NCI-H69 (cell line): ENCODE measurements at regions not wholly inside any gene's neighbourhood (a gene's known extent, or its start where the extent isn't known, plus 50 kb on each side); places are given as distances from the start of the nearest gene placed in this dataset.
"Not testable (repeated sequence)": the region's sequence is repeated elsewhere in the genome, so short reads cannot be mapped to it uniquely, and the experiment has no call there.

Source experiments
- DNase-seq: peaks from one replicate; lab custom pipeline; 2025; lab: John Stamatoyannopoulos, UW

GRCh38 chr4:110361921-110362320 is 114.0 kb upstream of the ENPEP start:
- DNase-seq = no peak

- peak; percentile 7 for DNase-seq
Observed at GRCh38 chr4:110359076-110359475, 116.9 kb upstream of the ENPEP start.

GRCh38 chr4:110357521-110357920 is 118.4 kb upstream of the ENPEP start:
- no peak for DNase-seq

GRCh38 chr4:110354460-110354859 is 121.5 kb upstream of the ENPEP start:
- no peak for DNase-seq

GRCh38 chr4:110352670-110353442 is 123.1 kb upstream of the ENPEP start:
- DNase-seq = no peak

GRCh38 chr4:110348711-110349383 is 127.1 kb upstream of the ENPEP start:
- no peak for DNase-seq

- no peak for DNase-seq
Observed at GRCh38 chr4:110347805-110348204, 128.2 kb upstream of the ENPEP start.

GRCh38 chr4:110344165-110344564 is 131.8 kb upstream of the ENPEP start:
- peak; percentile 20 for DNase-seq

GRCh38 chr4:110343534-110343933 is 132.4 kb upstream of the ENPEP start:
- no peak for DNase-seq

- DNase-seq = not testable (repeated sequence)
Observed at GRCh38 chr4:110341118-110341517, 134.8 kb upstream of the ENPEP start.

GRCh38 chr4:110335399-110335798 is 137.0 kb upstream of the ELOVL6 start:
- no peak for DNase-seq

GRCh38 chr4:110332483-110332882 is 134.1 kb upstream of the ELOVL6 start:
- DNase-seq = no peak

- DNase-seq = not testable (repeated sequence)
Observed at GRCh38 chr4:110326426-110326825, 128.0 kb upstream of the ELOVL6 start.

GRCh38 chr4:110310795-110311194 is 112.4 kb upstream of the ELOVL6 start:
- no peak for DNase-seq

GRCh38 chr4:110309675-110310074 is 111.3 kb upstream of the ELOVL6 start:
- DNase-seq = peak; percentile 6

- peak; percentile 77 for DNase-seq
Observed at GRCh38 chr4:110306303-110306702, 107.9 kb upstream of the ELOVL6 start.

GRCh38 chr4:110305455-110305854 is 107.0 kb upstream of the ELOVL6 start:
- no peak for DNase-seq

GRCh38 chr4:110296892-110297291 is 98.5 kb upstream of the ELOVL6 start:
- DNase-seq = no peak

- DNase-seq = no peak
Observed at GRCh38 chr4:110294165-110294564, 95.8 kb upstream of the ELOVL6 start.

GRCh38 chr4:110292994-110293744 is 94.8 kb upstream of the ELOVL6 start:
- DNase-seq = no peak

- DNase-seq = no peak
Observed at GRCh38 chr4:110290511-110290910, 92.1 kb upstream of the ELOVL6 start.

- no peak for DNase-seq
Observed at GRCh38 chr4:110289601-110290100, 91.2 kb upstream of the ELOVL6 start.

- no peak for DNase-seq
Observed at GRCh38 chr4:110287130-110287529, 88.7 kb upstream of the ELOVL6 start.
